ENCODE measurements at regions not wholly inside any gene's neighbourhood (a gene's known extent, or its start where the extent isn't known, plus 50 kb on each side); places are given as distances from the start of the nearest gene placed in this dataset.
"Not testable (repeated sequence)": the region's sequence is repeated elsewhere in the genome, so short reads cannot be mapped to it uniquely, and the experiment has no call there.

- H3F3A ChIP-seq (ENCODE audit: control insufficient read depth, insufficient read depth); H3K9me2 ChIP-seq (replicated peaks; ENCODE audit: control insufficient read depth, low read length); H3K4me1 ChIP-seq (ENCODE audit: control insufficient read depth, low read length); H4K20me1 ChIP-seq (ENCODE audit: control insufficient read depth, insufficient read depth, low read depth, low read length); H3K27ac ChIP-seq (ENCODE audit: low read depth, low read length); H3K4me3 ChIP-seq (ENCODE audit: low read length); H3K9me3 ChIP-seq (ENCODE audit: control insufficient read depth, insufficient read depth, low read length); H3K4me2 ChIP-seq (ENCODE audit: low read length); H3K36me3 ChIP-seq (ENCODE audit: control insufficient read depth, low read length); H3K79me2 ChIP-seq (ENCODE audit: control insufficient read depth, low read length); H3K27me3 ChIP-seq (ENCODE audit: control insufficient read depth, low read length): not testable (repeated sequence)
Measured at GRCh38 chr10:27313586-27313985, 73.0 kb upstream of the ACBD5 start.

- no peaks in the 10 kb centered on the region for H3K9me2 ChIP-seq (replicated peaks; ENCODE audit: control insufficient read depth, low read length)
- H3K27ac ChIP-seq (ENCODE audit: low read depth, low read length): no peak overlapping the region
- no peak for TF ChIP-seq CTCF (IDR thresholded peaks at IDR 0.05; ENCODE audit: low read depth, low read length, poor library complexity, severe bottlenecking)
- TF ChIP-seq EZH2phosphoT487 (IDR thresholded peaks at IDR 0.05; ENCODE audit: borderline replicate concordance, low read length): no peak
- no peaks in the 10 kb centered on the region for H4K20me1 ChIP-seq (ENCODE audit: control insufficient read depth, insufficient read depth, low read depth, low read length)
- no peak overlapping the region for H3K4me3 ChIP-seq (ENCODE audit: low read length)
- no peaks in the 10 kb centered on the region for H3F3A ChIP-seq (ENCODE audit: control insufficient read depth, insufficient read depth)
- no peaks in the 10 kb centered on the region for H3K36me3 ChIP-seq (ENCODE audit: control insufficient read depth, low read length)
- H3K9me3 ChIP-seq (ENCODE audit: control insufficient read depth, insufficient read depth, low read length): no peaks in the 10 kb centered on the region
- no peaks in the 10 kb centered on the region for H3K27me3 ChIP-seq (ENCODE audit: control insufficient read depth, low read length)
- H3K4me1 ChIP-seq (ENCODE audit: control insufficient read depth, low read length): no peaks in the 10 kb centered on the region
- H3K79me2 ChIP-seq (ENCODE audit: control insufficient read depth, low read length): no peaks in the 10 kb centered on the region
- H3K4me2 ChIP-seq (ENCODE audit: low read length): no peak overlapping the region
Measured at GRCh38 chr10:27312854-27313253, 72.3 kb upstream of the ACBD5 start.

GRCh38 chr10:27311809-27312208 is 71.2 kb upstream of the ACBD5 start:
- not testable (repeated sequence) for H3K27me3 ChIP-seq (ENCODE audit: control insufficient read depth, low read length); H3K36me3 ChIP-seq (ENCODE audit: control insufficient read depth, low read length); H3K9me3 ChIP-seq (ENCODE audit: control insufficient read depth, insufficient read depth, low read length); H3K9me2 ChIP-seq (replicated peaks; ENCODE audit: control insufficient read depth, low read length); H3K4me3 ChIP-seq (ENCODE audit: low read length); H3K27ac ChIP-seq (ENCODE audit: low read depth, low read length); H4K20me1 ChIP-seq (ENCODE audit: control insufficient read depth, insufficient read depth, low read depth, low read length); H3K79me2 ChIP-seq (ENCODE audit: control insufficient read depth, low read length); H3K4me2 ChIP-seq (ENCODE audit: low read length); H3K4me1 ChIP-seq (ENCODE audit: control insufficient read depth, low read length); H3F3A ChIP-seq (ENCODE audit: control insufficient read depth, insufficient read depth)

GRCh38 chr10:27298522-27298850 is 57.9 kb upstream of the ACBD5 start:
- H3K4me3 ChIP-seq (ENCODE audit: low read length); H4K20me1 ChIP-seq (ENCODE audit: control insufficient read depth, insufficient read depth, low read depth, low read length); H3K27ac ChIP-seq (ENCODE audit: low read depth, low read length); H3K9me3 ChIP-seq (ENCODE audit: control insufficient read depth, insufficient read depth, low read length); H3K27me3 ChIP-seq (ENCODE audit: control insufficient read depth, low read length); H3K79me2 ChIP-seq (ENCODE audit: control insufficient read depth, low read length); H3K4me1 ChIP-seq (ENCODE audit: control insufficient read depth, low read length); H3K9me2 ChIP-seq (replicated peaks; ENCODE audit: control insufficient read depth, low read length); H3K4me2 ChIP-seq (ENCODE audit: low read length); H3K36me3 ChIP-seq (ENCODE audit: control insufficient read depth, low read length); H3F3A ChIP-seq (ENCODE audit: control insufficient read depth, insufficient read depth): not testable (repeated sequence)

- H3K79me2 ChIP-seq (ENCODE audit: control insufficient read depth, low read length): no peaks in the 10 kb centered on the region
- no peak overlapping the region for H3K4me3 ChIP-seq (ENCODE audit: low read length)
- H3K4me2 ChIP-seq (ENCODE audit: low read length): no peak overlapping the region
- no peaks in the 10 kb centered on the region for H3K4me1 ChIP-seq (ENCODE audit: control insufficient read depth, low read length)
- H3K9me2 ChIP-seq (replicated peaks; ENCODE audit: control insufficient read depth, low read length): no peaks in the 10 kb centered on the region
- H3K27ac ChIP-seq (ENCODE audit: low read depth, low read length): no peak overlapping the region
- no peaks in the 10 kb centered on the region for H4K20me1 ChIP-seq (ENCODE audit: control insufficient read depth, insufficient read depth, low read depth, low read length)
- H3F3A ChIP-seq (ENCODE audit: control insufficient read depth, insufficient read depth): no peaks in the 10 kb centered on the region
- H3K9me3 ChIP-seq (ENCODE audit: control insufficient read depth, insufficient read depth, low read length): no peaks in the 10 kb centered on the region
- TF ChIP-seq EZH2phosphoT487 (IDR thresholded peaks at IDR 0.05; ENCODE audit: borderline replicate concordance, low read length) (no peak), CTCF (IDR thresholded peaks at IDR 0.05; ENCODE audit: low read depth, low read length, poor library complexity, severe bottlenecking) (no peak)
- H3K36me3 ChIP-seq (ENCODE audit: control insufficient read depth, low read length): no peaks in the 10 kb centered on the region
- no peaks in the 10 kb centered on the region for H3K27me3 ChIP-seq (ENCODE audit: control insufficient read depth, low read length)
Measured at GRCh38 chr10:27297844-27298521, 57.4 kb upstream of the ACBD5 start.

- H3K27me3 ChIP-seq (ENCODE audit: control insufficient read depth, low read length); H3K9me3 ChIP-seq (ENCODE audit: control insufficient read depth, insufficient read depth, low read length); H3K9me2 ChIP-seq (replicated peaks; ENCODE audit: control insufficient read depth, low read length); H3K4me3 ChIP-seq (ENCODE audit: low read length); H3K36me3 ChIP-seq (ENCODE audit: control insufficient read depth, low read length); H3K79me2 ChIP-seq (ENCODE audit: control insufficient read depth, low read length); H4K20me1 ChIP-seq (ENCODE audit: control insufficient read depth, insufficient read depth, low read depth, low read length); H3K27ac ChIP-seq (ENCODE audit: low read depth, low read length); H3K4me2 ChIP-seq (ENCODE audit: low read length); H3F3A ChIP-seq (ENCODE audit: control insufficient read depth, insufficient read depth); H3K4me1 ChIP-seq (ENCODE audit: control insufficient read depth, low read length): not testable (repeated sequence)
Measured at GRCh38 chr10:27296285-27296684, 55.7 kb upstream of the ACBD5 start.

All from DOHH2 (cell line).